NCI-H1694 treated with DMSO at 0.1 percent for 48 hours (cell line): ENCODE measurements at regions not wholly inside any gene's neighbourhood (a gene's known extent, or its start where the extent isn't known, plus 50 kb on each side); places are given as distances from the start of the nearest gene placed in this dataset.
"Not testable (repeated sequence)": the region's sequence is repeated elsewhere in the genome, so short reads cannot be mapped to it uniquely, and the experiment has no call there.

Experiments
- DNase-seq: peaks from one replicate; lab custom pipeline; 2025; lab: John Stamatoyannopoulos, UW

GRCh38 chr1:206362994-206363393 lies 107.3 kb upstream of the IKBKE start:
- not testable (repeated sequence) for DNase-seq

GRCh38 chr1:206365271-206365670 lies 105.0 kb upstream of the IKBKE start:
- not testable (repeated sequence) for DNase-seq

- not testable (repeated sequence) for DNase-seq
Measured at GRCh38 chr1:206366131-206366530, 104.1 kb upstream of the IKBKE start.

GRCh38 chr1:206366772-206367171 lies 103.5 kb upstream of the IKBKE start:
- DNase-seq = not testable (repeated sequence)

- not testable (repeated sequence) for DNase-seq
Measured at GRCh38 chr1:206367955-206368622, 102.2 kb upstream of the IKBKE start.

- DNase-seq = not testable (repeated sequence)
Measured at GRCh38 chr1:206374725-206375124, 95.6 kb upstream of the IKBKE start.

- not testable (repeated sequence) for DNase-seq
Measured at GRCh38 chr1:206375552-206375951, 94.7 kb upstream of the IKBKE start.

GRCh38 chr1:206378506-206378905 lies 91.8 kb upstream of the IKBKE start:
- not testable (repeated sequence) for DNase-seq

- not testable (repeated sequence) for DNase-seq
Measured at GRCh38 chr1:206379245-206379644, 91.0 kb upstream of the IKBKE start.

- DNase-seq = not testable (repeated sequence)
Measured at GRCh38 chr1:206380163-206380790, 90.0 kb upstream of the IKBKE start.

- DNase-seq = peak; percentile 45
Measured at GRCh38 chr1:206380791-206381610, 89.3 kb upstream of the IKBKE start.

GRCh38 chr1:206384029-206384807 lies 86.1 kb upstream of the IKBKE start:
- peak; percentile 84 for DNase-seq

- not testable (repeated sequence) for DNase-seq
Measured at GRCh38 chr1:206384891-206385290, 85.4 kb upstream of the IKBKE start.

- not testable (repeated sequence) for DNase-seq
Measured at GRCh38 chr1:206387631-206388030, 82.6 kb upstream of the IKBKE start.

- not testable (repeated sequence) for DNase-seq
Measured at GRCh38 chr1:206391903-206392302, 78.4 kb upstream of the IKBKE start.

GRCh38 chr1:206397501-206397900 lies 72.8 kb upstream of the IKBKE start:
- DNase-seq = not testable (repeated sequence)

- not testable (repeated sequence) for DNase-seq
Measured at GRCh38 chr1:206398261-206398660, 72.0 kb upstream of the IKBKE start.

GRCh38 chr1:206403612-206404307 lies 66.5 kb upstream of the IKBKE start:
- DNase-seq = not testable (repeated sequence)

- not testable (repeated sequence) for DNase-seq
Measured at GRCh38 chr1:206404309-206405027, 65.8 kb upstream of the IKBKE start.

- not testable (repeated sequence) for DNase-seq
Measured at GRCh38 chr1:206405282-206405681, 65.0 kb upstream of the IKBKE start.
